HG03521 (cell line): ENCODE measurements at regions not wholly inside any gene's neighbourhood (a gene's known extent, or its start where the extent isn't known, plus 50 kb on each side); places are given as distances from the start of the nearest gene placed in this dataset.
"Not testable (repeated sequence)": the region's sequence is repeated elsewhere in the genome, so short reads cannot be mapped to it uniquely, and the experiment has no call there.

ENCODE experiments used
- ATAC-seq: cut with Tn5 transposase; IDR thresholded peaks from one replicate; pipeline ENCODE4 v1.9.1; 2021; ENCODE audit warnings: mild to moderate bottlenecking, moderate library complexity; ENCODE audit not compliant: unreplicated experiment

DNA sequence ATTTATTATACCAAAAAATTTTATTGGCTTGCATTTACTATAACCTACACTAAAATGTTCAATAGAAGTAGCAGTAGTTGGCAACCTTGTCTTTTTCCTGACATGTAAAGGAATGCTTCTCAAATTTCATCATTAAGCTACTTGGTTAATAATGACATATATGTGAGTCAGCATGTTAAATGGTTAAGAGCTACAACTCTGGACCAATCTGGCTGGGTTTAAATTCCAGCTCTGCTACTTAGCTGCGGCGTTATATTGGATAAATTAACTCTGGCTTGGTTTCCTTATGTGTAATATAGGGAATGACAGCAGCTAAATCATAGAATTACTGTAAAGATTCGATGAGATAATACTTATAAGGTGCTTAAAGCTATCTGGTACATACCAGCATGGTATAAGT, 53.7 kb upstream of the OTOGL start:
- no peak for ATAC-seq

DNA sequence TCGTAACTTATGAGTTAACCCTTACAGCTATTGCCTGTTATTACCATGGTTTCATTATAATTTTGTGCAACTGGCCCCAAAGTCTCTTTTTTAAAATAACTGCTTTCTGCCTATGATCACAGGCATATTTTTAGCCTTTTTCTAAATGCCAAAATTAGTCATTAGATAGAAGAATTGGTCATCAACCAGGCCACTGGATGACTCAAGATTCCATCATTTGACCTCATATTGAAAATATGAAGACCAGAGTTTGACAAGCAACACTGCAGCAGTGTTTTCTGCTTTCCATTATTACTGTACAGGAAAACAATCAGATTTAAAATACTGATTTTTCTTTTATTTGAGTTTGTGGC, 54.7 kb upstream of the OTOGL start:
- ATAC-seq: no peak

DNA sequence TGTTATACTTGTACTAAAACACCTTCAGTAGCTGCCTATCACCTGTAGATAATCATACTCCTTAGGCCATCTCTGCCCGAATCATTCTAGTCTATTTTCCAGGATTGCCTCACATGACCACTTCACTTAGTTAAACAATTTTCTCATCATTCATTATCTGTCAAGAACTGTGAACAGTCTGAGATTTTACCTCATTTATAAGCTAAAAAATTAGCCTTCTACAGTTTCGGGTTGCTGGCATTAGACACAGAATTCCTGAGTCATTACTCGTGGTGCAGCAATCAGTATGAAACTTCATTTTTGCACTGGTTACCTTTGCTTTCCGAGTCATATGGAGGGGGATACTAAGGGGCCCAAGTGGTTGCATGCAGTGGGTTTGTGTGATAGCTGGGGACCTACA, 57.6 kb upstream of the OTOGL start:
- ATAC-seq: no peak

DNA sequence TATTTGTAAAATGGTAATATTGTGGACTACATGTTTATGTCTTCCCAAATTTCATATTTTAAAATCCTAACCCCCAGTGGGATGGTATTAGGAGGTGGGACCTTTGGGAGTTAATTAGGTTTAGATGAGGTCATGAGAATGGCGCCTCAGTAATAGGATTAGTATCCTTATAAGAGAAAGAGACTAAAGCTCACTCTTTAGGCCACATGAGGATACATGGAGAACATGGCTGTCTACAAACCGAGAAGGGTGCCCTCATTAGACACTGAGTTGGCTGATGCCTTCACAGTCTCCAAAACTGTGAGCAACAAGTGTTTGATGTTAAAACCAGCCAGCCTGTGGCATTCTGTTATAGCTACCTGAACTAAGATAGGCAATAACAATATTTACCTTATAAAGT, 58.3 kb upstream of the OTOGL start:
- ATAC-seq: no peak

DNA sequence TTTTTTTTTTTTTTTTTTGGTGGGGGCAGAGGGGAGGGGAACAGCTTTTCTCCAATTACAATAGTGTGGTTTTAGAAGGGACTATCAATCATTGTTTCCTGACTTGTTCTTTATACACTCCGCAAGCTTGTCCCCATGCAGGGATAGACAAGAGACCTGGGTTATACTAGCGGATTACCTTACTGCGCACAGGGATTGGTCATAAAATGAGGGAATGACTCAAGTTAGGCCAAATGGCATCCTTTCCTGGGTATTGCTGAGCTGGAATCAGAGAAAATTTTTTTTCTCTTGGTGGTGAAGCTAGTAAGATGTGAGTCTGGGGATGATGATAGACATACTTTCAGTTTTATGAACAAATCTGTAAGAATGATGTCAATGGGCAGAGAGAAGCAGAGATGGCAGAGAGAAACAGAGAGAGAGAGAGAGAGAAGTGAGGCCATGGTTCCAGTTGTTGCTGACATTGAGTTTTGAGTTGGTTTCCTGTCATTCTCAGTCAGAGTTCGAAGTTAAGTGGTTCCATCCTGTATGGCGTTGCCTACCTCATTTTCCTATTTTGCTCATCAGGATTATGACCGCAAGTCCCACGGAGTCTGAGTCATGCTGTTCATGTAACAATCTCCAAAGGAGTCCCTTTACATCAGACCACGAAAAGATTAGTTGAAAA, 59.1 kb upstream of the OTOGL start:
- ATAC-seq: no peak

DNA sequence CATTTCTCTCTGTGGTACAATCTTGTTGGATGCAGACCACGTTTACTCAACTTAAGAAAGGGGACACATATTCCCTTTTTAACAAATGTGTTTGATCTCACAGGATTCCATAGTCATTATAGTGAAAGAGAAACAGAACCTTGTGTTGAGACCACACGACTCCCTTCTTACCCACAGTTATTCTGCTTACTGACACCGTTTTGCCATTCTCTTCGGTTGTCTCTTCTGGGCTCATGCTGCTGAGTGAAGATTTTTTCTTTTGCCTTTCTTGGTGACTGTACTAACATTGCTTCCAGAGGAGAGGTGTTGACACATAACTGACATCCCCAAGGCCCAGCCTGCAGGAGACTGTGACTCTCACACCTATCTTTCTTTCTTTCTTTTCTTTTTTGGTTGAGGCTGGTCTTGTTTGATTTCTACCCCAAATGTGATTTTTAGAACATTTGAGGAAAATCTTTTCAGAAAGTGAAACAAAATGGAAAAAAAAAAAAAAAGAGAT, 61.2 kb upstream of the OTOGL start:
- ATAC-seq: no peak

DNA sequence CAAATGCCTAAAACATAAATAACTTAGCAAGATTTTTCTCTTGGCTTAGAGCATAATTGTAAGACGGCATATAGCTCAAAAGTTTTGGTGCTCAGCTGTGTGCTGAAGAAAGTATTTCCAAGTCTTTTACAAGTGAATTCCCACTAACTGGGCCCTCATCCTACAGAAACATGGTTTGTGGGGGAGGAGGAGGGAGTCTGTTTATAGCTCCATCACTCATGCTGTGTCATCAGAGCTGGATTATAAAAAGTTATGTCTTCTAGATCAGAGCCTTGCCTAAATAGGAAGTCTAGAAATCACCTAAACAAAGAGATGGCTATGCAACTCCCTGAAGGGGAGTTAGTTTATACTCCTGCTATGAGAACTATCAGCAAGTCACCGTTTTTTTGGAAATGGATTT, 65.9 kb upstream of the OTOGL start:
- no peak for ATAC-seq

DNA sequence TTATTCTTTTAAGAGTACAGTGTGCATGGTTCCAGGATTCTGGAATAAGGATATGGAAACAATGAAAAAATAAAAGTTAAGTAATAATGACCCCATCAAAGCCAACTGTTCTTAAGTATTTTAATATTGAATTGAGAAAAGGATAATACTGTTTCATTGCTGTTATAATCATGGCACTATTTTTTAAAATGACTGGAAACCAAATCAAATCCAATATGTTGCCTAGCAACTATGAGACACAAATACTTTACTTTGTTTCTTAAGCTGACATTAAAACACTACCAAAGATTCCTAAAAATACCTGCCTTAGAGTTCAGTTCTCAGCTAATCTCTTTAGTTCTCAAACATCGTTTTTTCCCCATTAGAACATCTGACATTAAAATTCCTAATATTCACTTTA, 66.4 kb upstream of the OTOGL start:
- no peak for ATAC-seq

DNA sequence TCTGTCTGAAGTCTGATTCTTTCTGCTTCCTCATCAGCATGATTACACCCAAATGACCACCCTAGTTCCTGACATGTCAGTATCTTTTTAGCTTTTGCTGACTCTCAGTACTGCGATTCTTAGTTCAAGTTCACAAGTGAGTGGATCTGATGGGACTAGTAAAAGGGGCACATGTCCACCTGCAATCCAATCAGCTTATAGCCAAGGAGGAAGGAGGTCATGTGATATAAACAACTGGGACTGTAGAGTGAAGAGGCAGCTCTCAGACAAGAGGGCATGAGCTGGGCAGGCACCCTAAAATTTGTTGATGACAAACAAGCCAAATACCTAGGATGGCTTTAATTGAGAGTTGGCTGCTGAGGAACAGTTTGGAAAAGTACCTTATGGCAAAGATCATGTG, 68.1 kb upstream of the OTOGL start:
- ATAC-seq: no peak

DNA sequence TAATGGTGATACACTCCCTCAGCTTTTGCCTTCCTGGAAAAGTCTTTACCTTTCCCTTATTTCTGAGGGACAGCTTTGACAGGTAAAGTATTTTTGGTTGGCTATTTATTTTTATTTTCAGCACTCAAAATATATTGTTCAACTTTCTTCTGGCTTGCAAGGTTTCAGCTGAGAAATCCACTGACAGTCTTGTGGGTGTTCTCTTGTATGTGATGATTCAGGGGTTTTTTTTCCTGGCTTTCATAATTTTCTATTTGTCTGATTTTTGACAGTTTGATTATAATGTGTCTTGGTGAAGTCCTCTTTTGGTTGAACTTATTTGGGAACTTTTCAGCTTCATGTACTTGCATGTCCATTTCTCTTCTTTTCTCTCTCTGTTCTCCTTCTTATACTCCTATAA, 73.7 kb upstream of the OTOGL start:
- no peak for ATAC-seq

DNA sequence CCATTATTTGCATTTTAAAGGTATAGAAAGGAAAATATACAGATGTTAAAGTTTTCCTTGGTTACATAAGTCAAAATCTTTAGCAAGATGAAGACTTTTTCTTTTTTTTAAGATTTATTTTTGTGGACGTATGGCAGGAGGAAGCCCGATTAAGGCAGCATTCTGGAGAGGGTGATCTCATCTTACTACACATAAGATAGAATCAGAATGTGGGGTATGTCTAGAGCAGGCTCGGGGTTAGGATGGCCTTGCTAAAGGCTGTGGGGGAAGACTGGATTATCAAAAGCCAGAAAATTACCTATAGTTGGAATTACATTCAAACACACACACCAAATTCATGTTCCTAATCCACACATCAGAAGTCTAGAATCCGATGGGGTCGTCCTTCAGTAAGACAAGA, 79.6 kb upstream of the OTOGL start:
- no peak for ATAC-seq

DNA sequence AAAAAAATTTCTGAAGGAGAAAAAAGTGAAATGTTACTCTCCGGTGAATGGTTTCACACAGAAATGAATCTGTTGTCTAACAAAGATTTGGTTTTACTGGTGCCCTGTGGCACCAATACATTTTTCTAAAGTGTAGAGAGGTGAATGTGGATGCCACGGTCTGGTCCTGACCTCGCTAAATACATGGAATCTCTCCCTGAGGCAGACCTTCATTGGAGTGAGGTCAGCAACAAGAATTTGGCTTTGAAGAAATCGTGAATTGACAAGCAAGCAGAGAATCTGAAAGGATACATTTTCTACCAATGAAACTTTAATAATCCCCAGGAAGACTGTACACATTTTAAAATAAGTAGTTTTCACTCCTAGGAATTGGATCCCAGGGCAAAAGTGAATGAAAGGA, 81.2 kb upstream of the OTOGL start:
- ATAC-seq: no peak

DNA sequence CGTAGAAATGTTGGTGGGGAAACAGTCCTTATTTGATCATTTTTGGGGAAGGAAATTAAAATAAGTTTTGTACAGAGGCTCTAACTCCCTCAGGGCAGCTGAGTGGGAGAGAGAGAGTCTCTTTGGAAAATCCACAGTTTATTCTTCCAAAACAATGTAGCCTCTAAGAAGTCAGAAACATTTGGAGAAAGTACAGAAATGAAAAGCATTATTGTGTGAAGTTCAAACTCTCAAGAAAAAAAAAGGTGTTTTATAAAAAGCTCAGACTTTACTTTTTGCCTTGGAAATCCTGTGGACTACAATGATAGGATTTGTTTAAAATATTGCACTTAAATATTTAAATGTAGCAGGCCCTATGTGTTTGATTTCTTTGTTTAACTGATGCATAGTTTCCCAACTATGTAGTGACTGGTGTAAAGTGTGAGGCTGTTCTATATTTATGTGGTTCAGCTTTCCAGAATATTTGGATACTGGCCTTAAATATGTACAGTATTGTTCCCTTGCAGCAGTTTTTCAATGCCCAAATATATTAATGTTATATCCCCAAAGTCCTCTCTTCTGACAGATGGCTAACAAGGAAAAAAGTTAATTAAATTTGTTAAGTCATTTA, 82.0 kb upstream of the OTOGL start:
- no peak for ATAC-seq

DNA sequence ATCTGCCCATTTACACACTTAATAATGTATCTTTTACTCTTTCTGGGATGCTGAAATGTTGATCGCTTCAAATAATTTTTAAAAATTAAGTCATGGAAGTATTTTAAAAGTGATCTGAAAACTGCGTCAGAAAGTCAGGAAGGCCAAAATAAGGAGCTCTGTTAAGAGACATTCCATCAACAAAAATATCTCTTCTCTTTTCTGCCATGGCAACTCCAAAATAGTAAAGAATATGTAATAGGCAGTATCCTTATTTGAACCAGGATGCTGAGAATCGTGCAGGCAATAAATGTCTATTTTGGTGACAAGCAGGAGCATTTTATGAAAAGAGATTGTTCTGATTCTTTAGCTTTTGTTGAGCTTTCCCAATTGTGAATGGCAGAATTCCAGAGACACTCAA, 81.8 kb upstream of the PPP1R12A start:
- ATAC-seq: no peak

DNA sequence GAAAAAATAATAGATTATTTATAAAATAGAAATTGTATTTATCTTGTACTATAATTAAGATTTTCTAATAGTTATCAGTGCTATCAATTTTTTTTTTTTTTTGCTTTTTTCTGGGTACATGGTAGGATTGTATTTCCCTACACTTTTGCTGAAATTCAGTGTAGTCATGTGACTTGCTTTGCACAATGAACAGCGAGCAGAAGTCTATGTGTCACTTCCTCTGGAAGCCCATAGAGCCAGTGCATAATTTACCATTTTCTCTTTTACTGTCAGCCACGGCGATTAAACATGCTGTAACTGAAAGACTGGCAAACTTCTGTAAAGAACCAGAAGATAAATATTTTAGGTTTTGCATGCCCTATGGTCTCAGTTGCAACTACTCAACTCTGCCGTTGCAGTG, 80.8 kb upstream of the PPP1R12A start:
- no peak for ATAC-seq

DNA sequence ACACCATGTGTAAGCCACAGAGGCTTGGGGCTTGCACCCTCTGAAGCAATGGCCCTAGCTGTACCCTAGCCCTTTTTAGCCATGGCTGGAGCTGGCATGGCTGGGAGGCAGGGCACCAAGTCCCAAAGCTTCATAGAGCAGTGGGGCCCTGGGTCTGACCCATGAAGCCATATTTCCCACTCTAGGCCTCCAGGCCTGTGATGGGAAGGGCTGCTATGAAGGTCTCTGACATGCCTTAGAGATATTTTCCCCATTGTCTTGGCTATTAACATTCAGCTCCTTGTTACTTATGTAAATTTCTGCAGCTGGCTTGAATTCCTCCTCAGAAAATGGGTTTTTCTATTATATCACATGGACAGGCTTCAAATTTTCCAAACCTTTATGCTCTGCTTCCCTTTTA, 68.8 kb upstream of the PPP1R12A start:
- not testable (repeated sequence) for ATAC-seq

DNA sequence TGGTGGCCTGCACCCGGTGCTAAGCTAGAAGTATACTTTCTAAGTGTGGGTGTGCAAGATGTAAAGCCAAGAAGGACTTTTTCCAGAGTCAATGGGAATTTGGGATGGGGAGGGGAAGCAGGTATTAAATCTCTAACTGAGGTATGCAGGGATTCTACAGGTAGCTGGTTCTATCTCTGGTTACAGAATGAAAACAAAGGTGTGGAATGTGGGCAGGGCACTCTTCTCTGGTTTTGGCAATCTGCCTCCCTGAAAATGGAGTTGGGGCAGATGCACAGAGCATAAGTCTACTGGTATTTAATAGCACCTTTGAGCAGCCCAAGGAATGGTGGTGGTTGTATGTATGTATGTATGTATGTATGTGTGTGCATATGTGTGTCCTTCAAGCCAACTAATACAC, 66.7 kb upstream of the PPP1R12A start:
- ATAC-seq: no peak

DNA sequence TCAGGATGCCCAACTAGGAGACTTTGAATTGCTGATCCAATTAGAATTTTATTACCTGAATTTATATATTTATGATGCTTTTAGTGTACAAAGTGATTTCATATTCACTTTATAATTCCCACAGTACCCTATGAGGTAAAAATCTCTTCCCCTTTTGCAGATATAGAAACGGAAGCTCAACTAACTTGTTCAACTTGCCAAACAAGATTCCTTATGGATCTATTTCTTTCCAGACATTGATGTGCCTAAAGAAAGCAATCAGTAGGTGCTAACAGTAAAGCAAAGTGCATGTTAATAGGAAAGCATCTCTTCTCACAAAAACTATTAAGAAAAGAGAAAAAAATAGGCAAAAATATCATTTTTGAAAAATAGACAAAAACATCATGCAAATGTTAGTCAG, 65.9 kb upstream of the PPP1R12A start:
- no peak for ATAC-seq

DNA sequence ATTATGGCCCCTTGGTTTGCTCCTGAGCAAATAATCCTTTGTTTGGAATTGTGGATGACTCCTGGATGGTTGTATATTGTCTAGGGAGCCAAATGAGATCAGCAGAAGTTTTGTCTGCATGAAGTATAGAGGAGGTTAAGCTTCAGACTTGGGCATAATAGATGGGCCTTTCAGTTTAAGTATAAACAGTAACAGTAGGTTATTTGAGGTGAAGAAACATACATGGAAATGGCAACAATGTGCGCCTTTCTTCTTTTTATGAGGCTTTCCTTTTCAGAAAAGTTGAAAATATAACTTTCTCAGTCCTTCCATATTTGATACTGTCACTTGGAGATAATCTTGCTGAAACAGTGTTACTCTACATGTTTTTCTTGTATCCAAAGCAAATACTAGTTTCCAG, 63.7 kb upstream of the PPP1R12A start:
- ATAC-seq: no peak

DNA sequence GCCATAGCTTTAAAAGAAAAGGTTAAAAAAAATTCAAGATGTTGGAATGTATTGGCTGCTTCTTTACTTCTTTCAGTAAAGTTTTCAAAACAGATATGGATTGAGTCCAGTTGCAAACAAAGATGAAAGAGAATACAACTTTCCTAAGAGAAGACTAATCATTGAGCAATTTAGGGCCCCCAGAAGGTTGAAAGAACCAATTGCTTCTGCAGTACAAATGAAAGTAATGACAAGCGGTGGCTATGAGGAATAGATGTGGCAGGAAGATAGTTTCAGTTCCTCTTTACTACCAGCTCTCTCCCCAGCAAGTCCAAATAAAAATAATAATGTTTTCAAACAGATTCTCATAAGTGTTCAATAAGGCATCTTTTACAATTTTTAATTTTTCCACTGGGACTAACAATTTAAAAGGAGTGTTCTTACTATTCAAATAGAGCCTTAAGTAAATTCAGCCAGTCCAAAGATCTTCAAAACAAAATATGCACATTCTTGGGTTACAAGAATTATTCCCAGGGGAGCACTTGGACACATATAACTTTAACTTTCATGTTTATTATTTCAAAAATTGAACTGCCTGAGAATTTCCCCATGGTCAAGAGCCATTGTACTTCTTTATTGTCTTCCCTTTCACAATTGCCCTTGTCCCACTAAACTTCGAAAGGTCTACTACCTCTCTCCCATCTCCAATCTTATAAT, 62.3 kb upstream of the PPP1R12A start:
- peak; percentile 100 for ATAC-seq

DNA sequence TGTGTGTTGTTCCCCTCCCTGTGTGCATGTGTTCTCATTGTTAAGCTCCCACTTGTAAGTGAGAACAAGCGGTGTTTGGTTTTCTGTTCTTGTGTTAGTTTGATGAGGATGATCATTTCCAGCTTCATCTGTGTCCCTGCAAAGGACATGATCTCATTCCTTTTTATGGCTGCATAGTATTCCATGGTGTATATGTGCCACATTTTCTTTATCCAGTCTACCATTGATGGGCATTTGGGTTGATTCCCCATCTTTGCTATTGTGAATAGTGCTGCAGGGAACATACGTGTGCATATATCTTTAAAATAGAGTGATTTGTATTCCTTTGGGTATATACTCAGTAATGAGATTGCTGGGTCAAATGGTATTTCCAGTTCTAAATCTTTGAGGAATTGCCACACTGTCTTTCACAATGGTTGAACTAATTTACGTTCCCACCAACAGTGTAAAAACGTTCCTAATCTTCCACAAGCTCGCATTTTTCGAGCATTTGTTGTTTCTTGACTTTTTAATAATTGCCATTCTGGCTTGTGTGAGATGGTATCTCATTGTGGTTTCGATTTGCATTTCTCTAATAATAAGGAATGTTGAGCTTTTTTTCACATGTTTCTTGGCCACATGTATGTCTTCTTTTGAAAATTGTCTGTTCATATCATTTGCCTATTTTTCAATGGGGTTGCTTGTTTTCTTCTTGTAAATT, 60.6 kb upstream of the PPP1R12A start:
- ATAC-seq: not testable (repeated sequence)
